ENCODE measurements at regions not wholly inside any gene's neighbourhood (a gene's known extent, or its start where the extent isn't known, plus 50 kb on each side); places are given as distances from the start of the nearest gene placed in this dataset.

GRCh38 chr4:162715401-162715800, 451.3 kb downstream of the NAF1 start:
- H3K27me3 ChIP-seq (ENCODE audit: control insufficient read depth in 1 of 2, insufficient read depth in 2 of 2, low read length in 2 of 2): no peaks in the 10 kb centered on the region
- no peaks in the 10 kb centered on the region for H3K4me1 Mint-ChIP-seq (ENCODE audit: low read depth)
- H3K4me3 Mint-ChIP-seq: no peak overlapping the region
- no peaks in the 10 kb centered on the region for H3K36me3 Mint-ChIP-seq (ENCODE audit: low read depth)
- no peaks in the 10 kb centered on the region for H3K27me3 Mint-ChIP-seq
- CTCF ChIA-PET: no interaction called here
- intact Hi-C loops (cut with DNase I, micrococcal nuclease): no loop called here
- H3K27ac Mint-ChIP-seq: no peak overlapping the region
- H3K36me3 ChIP-seq (ENCODE audit: insufficient read depth, low read length): no peaks in the 10 kb centered on the region
- H3K4me1 ChIP-seq (ENCODE audit: insufficient read depth, low read length): no peaks in the 10 kb centered on the region
- ATAC-seq (ENCODE audit: poor library complexity) (no peak), DNase-seq (no peak)
- POLR2A ChIA-PET: no interaction called here
- H3K9me3 Mint-ChIP-seq: peaks cover 11% of the 10 kb centered on the region
- no peak overlapping the region for H3K27ac ChIP-seq (ENCODE audit: low read depth in 1 of 2, low read length in 2 of 2)
- H3K9me3 ChIP-seq (ENCODE audit: control insufficient read depth in 1 of 2, insufficient read depth in 1 of 2, low read length in 2 of 2): no peaks in the 10 kb centered on the region
- no peak for TF ChIP-seq CTCF (IDR thresholded peaks at IDR 0.05)
- no peak overlapping the region for H3K4me3 ChIP-seq (ENCODE audit: low read length)

GRCh38 chr4:162707962-162708361, 458.7 kb downstream of the NAF1 start:
- no peaks in the 10 kb centered on the region for H3K27me3 Mint-ChIP-seq
- H3K36me3 Mint-ChIP-seq (ENCODE audit: low read depth): no peaks in the 10 kb centered on the region
- H3K4me3 ChIP-seq (ENCODE audit: low read length): no peak overlapping the region
- H3K27ac ChIP-seq (ENCODE audit: low read depth in 1 of 2, low read length in 2 of 2): no peak overlapping the region
- H3K4me1 Mint-ChIP-seq (ENCODE audit: low read depth): no peaks in the 10 kb centered on the region
- DNase-seq: no peak
- ChIA-PET POLR2A (no interaction called here), CTCF (no interaction called here)
- TF ChIP-seq CTCF (IDR thresholded peaks at IDR 0.05): no peak
- H3K27ac Mint-ChIP-seq: no peak overlapping the region
- peaks cover 10% of the 10 kb centered on the region for H3K9me3 Mint-ChIP-seq
- no peaks in the 10 kb centered on the region for H3K4me1 ChIP-seq (ENCODE audit: insufficient read depth, low read length)
- no peak overlapping the region for H3K4me3 Mint-ChIP-seq
- no peak for ATAC-seq (ENCODE audit: poor library complexity)
- H3K36me3 ChIP-seq (ENCODE audit: insufficient read depth, low read length): no peaks in the 10 kb centered on the region
- H3K9me3 ChIP-seq (ENCODE audit: control insufficient read depth in 1 of 2, insufficient read depth in 1 of 2, low read length in 2 of 2): no peaks in the 10 kb centered on the region
- intact Hi-C loops (cut with DNase I, micrococcal nuclease): no loop called here
- H3K27me3 ChIP-seq (ENCODE audit: control insufficient read depth in 1 of 2, insufficient read depth in 2 of 2, low read length in 2 of 2): no peaks in the 10 kb centered on the region

GRCh38 chr4:162706632-162707031, 460.1 kb downstream of the NAF1 start:
- DNase-seq (no peak), ATAC-seq (ENCODE audit: poor library complexity) (no peak)
- no peaks in the 10 kb centered on the region for H3K4me1 ChIP-seq (ENCODE audit: insufficient read depth, low read length)
- Mint-ChIP-seq H3K27me3 (no peaks in the 10 kb centered on the region), H3K4me3 (no peak overlapping the region), H3K27ac (no peak overlapping the region), H3K4me1 (ENCODE audit: low read depth) (no peaks in the 10 kb centered on the region), H3K36me3 (ENCODE audit: low read depth) (no peaks in the 10 kb centered on the region), H3K9me3 (peaks cover 3% of the 10 kb centered on the region)
- POLR2A ChIA-PET: no interaction called here
- no peak for TF ChIP-seq CTCF (IDR thresholded peaks at IDR 0.05)
- H3K9me3 ChIP-seq (ENCODE audit: control insufficient read depth in 1 of 2, insufficient read depth in 1 of 2, low read length in 2 of 2): no peaks in the 10 kb centered on the region
- H3K4me3 ChIP-seq (ENCODE audit: low read length): no peak overlapping the region
- CTCF ChIA-PET: no interaction called here
- no peaks in the 10 kb centered on the region for H3K27me3 ChIP-seq (ENCODE audit: control insufficient read depth in 1 of 2, insufficient read depth in 2 of 2, low read length in 2 of 2)
- intact Hi-C loops (cut with DNase I, micrococcal nuclease): no loop called here
- H3K27ac ChIP-seq (ENCODE audit: low read depth in 1 of 2, low read length in 2 of 2): no peak overlapping the region
- H3K36me3 ChIP-seq (ENCODE audit: insufficient read depth, low read length): no peaks in the 10 kb centered on the region
